HG02642 (cell line): ENCODE measurements at regions not wholly inside any gene's neighbourhood (a gene's known extent, or its start where the extent isn't known, plus 50 kb on each side); places are given as distances from the start of the nearest gene placed in this dataset.

Source experiments
- ATAC-seq: cut with Tn5 transposase; IDR thresholded peaks from one replicate; pipeline ENCODE4 v1.9.1; 2021; ENCODE audit warnings: mild to moderate bottlenecking; ENCODE audit not compliant: unreplicated experiment, poor library complexity

DNA sequence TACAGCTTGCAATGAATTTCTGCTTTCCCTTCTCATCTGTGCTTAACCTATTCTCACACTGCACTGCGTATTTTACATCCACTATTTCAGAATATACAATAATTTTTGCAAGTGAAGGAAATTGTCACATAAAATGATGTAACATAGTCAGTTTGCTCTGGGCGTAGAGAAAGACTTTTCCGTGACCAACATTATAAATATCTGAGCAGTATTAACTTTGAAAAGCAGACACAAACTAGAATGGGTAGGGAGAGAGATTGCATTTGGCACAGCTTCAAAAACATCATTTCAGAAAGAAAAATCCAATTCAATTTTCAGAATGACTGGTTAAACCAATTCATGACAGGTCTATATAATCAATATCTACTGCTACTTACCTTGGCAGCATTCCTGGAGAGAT, 352.5 kb upstream of the MIR17HG start:
- ATAC-seq: no peak

DNA sequence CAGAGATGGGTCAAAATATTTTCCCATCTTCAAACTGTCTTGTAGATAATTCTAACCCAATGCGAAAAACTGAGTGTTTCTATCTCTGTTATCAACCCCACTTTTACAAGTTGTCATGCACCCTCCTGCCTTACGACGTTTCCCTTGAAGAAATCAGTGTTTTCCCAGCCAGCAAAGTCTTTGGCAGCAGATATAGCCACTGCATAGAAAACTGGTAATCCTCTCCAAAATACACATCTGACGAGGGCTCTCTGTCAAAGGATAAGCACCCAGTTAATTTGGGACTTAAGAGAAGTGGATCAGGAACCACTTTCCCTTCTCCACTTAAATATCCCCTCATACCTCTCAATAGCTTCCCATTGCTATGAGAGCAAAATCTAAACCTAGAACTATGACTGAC, 351.9 kb upstream of the MIR17HG start:
- ATAC-seq: no peak

DNA sequence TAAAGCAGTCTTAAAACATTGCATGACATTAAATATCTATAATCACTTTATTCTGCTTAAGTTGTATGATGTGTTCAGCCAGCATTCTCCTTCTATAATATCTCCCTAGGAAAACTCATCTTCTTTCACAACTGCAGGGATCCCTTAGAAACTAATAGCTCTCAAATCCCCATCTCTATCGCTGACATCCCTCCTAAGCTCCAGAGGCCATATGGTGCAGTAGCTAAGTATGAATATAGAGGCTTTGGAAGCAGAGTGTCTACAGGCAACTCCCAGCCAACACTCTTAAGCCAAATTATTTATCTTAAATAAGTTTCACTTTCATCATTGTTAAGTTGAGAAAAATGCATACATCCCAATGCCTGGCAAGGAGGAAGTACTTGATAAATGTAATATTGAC, 349.5 kb upstream of the MIR17HG start:
- ATAC-seq: no peak

DNA sequence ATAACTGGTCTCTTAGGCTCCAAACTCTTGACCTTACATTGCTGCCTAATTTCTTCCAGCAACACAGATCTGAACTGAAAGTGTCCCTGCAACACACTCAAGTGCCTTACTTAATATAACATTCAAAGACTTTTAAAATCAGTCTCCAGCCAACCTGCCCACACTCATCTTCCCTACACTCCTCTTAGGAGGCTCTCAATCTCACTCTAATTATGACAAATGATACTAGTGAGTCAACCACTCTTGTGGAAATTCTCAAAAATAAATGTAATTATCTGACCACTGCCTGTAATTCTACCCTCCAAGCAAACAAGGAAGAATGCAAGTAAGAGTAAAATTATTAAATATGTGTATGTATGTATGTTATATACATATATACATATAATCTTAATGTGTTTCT, 348.1 kb upstream of the MIR17HG start:
- no peak for ATAC-seq

DNA sequence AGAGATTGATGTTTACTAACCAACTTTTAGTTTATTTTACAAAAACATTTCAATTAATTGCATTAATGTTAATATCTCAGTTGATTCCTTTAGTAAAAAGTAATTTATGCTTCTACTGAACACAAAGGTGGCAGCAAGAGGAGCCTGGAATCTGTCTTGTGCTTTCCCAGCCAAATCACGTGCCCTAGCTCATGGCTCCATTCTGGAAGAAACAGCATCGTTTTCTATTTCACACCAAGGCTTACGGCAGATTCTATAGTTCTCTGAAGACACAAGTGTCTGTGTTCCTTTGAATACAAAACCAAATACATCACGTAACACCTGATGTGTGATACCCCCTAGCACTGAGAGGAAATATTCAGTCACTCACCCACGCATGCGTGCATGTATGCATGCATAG, 346.1 kb upstream of the MIR17HG start:
- no peak for ATAC-seq

DNA sequence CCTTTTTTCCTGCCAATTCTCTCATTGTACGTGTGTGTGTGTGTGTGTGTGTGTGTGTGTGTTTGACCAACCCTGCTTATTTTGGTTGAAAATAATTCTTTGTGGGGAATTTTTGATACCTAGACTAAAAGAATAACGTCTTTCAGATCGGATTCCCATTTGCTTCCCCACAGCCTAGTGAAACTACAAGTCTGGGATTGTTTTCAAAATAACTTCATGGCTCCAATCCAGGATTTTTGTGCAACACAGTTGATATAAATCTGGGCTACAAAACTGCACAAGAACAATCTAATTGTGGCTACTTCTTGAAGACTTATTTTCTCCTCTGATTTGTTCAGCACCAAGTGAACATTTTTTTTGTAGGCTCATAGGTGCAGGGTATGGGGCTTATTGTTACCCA, 332.8 kb upstream of the MIR17HG start:
- no peak for ATAC-seq

DNA sequence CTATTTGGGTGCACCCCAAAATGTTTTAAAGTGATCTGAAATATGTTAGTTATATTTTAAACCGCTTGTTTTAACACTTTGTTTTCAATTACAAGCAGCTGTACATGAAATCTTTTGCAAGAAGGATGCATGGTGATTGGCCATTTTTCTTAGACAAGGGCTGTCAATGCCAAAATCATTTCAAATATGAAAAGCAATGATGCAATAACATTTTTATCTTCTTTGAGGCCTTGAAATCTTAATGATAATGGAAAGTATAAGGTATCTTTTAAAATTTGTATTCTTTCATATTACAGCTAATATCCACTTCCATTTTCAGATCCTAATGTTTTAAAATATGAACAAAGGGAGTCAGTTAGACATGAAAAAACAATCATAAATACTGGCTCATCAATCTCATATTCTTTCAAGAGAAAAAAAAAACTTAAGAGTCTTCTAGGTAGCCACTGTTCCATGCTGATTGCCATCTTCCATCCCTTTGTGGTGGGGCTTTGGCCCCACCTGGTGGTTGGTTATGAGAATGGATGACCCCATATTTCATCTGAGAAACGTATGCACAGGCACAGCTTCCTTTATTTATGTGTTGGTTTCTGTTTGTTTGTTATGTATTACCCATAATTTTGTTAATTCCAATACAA, 330.3 kb upstream of the MIR17HG start:
- peak; percentile 100 for ATAC-seq

DNA sequence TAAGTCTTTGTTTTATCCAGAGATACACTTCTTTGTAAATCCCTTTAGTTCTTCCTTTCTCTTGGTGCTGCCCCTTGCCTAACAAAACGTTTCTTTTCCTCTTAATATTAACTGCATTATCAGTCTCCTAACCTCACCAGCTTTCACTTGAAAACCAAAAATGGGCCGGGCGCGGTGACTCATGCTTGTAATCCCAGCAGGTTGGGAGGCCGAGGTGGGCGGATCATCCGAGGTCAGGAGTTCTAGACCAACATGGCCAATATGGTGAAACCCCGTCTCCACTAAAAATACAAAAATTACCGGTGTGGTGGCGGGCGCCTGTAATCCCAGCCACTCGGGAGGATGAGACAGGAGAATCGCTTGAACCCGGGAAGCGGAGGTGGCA, 329.8 kb upstream of the MIR17HG start:
- peak; percentile 23 for ATAC-seq

DNA sequence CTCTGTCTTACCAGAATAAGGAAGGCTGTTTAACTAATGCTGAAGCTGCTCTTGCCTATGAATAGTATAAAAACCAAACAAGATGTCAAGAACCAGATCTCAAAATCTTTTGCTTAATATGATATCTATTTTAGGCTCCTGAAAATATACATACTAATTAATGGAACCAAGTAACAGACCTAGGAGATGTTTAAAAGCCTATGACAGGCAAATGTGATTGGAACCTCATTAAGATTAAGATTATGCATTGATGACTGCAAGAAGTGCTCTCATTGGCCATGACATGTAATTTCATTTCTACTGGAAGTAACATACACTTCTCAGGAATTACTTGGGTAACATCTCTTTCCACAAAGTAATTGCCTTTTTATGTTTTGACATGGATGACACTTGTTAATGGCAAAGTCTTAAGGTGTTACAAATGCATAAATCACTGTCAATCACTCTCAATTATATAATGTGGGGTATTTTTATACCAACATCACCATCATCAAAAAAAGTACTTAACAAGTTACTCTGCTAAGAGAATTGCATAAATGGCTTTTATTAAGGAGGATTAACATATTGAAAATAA, 326.9 kb upstream of the MIR17HG start:
- ATAC-seq: no peak

DNA sequence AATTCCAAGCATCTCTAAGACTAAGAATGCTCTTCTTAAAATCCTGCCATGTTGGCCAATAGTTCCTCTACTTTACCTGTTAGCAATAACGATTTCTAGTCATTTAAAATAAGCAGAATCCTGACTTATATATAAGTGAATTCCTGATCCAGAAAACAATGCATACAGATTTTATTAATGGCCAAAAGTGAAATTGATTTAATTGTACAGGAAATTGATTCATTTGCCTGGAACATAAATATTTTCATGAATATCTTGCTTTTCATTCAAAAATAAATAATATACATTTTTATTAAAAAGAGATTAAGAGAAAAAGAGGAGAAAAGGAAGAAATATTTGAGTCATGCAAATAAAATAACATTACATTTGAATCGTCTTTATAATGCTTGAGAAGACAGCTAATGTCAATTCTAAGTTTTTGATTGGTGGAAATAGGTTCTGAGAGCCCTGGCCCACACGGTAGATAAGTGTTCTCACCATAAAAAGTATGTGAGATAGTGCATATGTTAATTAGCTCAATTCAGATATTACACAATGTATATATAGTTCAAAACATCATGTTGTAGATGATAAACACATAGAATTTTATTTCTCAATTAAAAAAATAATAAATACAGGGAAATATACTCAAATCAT, 323.2 kb upstream of the MIR17HG start:
- ATAC-seq: no peak

DNA sequence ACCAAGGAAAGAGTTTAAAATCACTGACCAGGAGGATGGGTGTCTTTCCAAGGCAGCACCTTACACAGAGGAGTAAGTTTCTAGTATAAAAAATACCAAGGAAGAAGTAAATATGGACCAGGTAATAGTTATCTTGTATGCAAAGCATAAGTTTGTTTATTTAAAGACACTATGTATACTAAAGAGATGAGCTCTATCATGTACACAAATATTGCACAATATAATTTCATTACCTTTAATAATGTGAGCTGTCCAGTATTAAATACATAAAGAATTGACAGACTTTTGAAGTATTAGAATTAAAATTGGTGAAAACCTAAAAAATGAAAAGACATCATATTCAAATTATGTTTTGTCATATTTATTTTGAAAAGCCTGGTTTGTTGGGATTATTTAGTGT, 322.0 kb upstream of the MIR17HG start:
- ATAC-seq: no peak

DNA sequence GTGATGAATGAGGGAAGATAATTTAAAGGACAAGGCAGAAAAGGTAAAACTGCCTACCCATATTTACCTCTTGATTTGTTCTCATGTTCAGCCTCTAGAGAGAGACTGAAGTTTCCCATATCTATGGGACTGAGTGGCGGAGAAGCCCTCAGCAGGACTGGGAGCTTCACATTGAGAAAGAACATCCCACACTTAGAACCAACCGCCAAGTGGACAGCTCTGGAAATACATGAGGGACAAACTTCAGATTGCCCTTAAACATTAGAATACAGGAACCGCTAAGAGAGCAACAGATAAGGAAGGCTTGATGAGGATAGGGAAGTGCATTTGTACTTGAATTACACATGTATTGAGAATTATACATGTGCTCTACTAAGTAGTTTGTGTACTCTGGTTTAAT, 316.0 kb upstream of the MIR17HG start:
- no peak for ATAC-seq

DNA sequence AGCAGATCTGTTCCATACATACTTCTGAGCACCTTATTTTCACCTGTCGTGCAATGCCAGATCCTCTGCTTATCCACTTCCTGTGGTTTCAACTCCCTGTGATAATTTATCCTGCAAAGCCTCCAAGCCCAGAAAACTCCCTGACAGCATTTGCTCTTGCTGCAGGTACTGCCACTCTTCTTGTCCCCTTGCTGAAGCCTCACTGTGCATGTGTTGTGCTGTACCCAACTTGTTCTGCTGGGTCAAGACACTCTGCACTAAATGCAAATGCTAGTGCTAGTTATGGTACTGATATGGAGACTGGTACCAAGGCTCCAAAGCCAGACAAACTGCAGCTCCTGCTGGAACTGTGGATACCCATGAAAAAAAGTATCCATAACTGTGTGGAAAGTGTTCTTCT, 315.4 kb upstream of the MIR17HG start:
- ATAC-seq: no peak

DNA sequence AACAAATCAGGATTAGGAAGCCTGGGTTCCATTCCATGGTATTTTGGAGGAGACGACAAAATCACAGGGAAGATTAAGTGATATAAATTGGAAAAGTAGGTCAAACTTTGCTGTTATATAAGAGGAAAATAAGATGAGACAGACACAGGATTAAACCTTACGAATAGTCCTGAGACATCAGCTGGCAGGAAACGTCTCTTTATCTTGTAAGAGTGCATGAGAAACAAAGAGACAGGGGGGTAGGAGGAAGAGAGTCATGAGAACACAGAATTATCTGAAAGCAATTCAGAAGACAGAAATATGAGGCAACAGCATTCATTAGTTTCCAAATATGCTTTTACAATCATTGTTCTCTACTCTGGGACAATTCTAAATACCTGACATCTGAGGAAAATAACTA, 310.6 kb upstream of the MIR17HG start:
- no peak for ATAC-seq

DNA sequence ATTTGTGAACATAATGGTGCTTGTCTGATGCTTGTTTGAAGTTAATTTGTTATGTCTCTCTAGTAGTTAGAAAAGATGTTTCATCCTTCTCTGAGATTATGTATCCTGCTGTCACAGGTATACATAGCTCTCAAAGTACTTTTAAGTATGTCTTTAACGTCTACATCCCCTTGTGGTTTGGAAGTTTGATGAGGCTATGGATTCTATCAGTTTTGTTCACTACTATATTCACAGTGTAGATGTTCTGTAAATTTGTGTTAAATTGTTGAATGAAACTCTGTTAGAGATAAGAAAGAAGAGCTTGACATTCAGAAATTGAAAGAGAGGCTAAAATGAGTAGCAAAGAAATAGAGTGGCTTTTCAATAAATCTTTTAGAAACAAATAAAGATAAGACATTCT, 304.6 kb upstream of the MIR17HG start:
- no peak for ATAC-seq

DNA sequence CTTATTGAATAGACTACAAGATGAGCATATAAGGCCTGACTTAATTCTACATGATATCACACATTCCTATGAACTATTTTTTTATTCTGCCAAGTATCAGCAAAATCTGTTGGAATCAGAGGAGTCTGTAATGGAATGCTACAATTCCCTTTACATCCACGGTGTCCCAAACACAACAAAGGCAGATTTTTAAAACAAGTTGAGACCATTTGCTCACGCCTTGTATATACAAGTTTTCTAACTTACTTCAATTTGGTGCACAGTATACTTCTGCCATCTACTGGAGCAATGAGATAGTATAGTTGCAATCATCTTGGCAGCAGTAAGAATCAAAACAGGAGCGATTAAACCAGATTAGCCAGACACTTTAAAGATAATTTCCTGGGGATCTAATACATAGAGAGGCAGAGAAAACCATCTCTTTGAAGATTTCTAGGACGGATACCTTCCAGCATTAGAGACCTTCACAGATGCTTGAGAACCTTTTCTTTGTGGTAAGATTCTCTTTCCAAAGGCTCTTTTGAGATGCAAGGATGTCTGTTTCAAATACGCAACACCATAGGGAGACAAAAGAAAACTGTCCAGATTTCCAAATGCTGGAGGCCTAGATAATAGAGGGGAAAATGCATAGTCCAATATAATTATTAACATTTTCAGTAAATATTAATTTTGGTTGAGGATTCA, 302.0 kb upstream of the MIR17HG start:
- ATAC-seq: no peak

DNA sequence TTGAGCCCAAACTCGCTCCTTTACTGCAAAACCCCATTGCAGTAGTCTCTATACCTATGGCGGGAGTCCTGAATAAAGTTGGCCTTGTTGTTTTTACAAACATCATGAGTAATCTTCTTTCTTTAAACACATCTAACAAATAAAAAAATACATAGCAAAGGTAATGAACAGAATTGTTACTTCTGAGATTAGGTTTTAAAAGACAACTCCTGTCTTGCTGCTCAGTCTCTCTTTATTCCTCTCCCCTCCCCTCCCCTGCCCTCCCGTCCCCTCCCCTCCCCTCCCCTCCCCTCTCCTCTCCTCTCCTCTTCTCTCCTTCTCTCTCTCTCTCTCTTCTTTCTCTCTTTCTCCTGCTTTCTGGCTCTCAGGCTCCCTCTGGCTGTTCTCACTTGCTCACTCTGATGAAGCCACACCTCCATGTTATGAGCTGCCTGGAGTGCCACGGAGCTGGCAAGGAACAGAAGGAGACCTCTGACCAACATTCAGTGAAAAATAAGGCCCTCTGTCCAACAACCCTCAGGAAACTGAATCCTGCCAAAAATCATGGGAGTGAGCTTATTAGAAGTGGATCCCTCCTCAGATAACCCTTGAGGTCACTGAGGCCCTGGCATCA, 300.7 kb upstream of the MIR17HG start:
- no peak for ATAC-seq

DNA sequence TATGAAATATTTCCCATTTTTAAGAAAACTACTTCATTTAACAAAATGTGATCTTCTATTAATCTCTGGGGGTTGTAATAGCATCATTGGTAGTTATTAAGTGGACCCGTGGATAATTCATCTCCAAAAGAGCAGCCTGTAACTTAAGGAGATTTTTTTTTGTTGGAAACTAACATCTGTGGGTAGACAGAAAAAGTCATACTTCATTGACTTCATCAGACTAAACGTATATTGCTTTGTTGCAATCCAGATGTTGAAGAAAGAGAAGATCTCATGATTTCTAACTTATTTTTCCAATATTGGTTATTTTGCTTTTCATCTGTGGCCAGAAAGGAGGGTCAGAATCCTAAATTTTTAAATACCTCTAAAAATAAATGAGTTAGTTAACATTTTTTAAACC, 296.5 kb upstream of the MIR17HG start:
- ATAC-seq: no peak

DNA sequence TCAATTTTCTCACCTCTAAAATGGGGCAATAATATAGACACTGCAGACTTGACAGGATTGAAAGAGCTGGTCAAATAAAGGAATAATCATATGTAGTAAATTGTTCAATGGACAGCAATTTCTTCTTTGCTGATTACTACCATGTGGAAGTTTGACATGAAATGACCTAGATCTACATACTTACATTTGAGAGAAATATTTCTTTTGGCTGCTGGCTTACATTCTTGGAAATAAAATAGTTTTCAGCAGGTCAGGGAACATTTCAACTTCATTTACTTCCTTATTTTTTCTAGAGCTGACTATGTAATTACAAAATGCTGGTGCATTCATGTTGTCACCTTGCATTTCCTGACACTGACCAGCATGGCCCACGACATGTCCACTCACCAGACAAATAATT, 294.6 kb upstream of the MIR17HG start:
- ATAC-seq: no peak

DNA sequence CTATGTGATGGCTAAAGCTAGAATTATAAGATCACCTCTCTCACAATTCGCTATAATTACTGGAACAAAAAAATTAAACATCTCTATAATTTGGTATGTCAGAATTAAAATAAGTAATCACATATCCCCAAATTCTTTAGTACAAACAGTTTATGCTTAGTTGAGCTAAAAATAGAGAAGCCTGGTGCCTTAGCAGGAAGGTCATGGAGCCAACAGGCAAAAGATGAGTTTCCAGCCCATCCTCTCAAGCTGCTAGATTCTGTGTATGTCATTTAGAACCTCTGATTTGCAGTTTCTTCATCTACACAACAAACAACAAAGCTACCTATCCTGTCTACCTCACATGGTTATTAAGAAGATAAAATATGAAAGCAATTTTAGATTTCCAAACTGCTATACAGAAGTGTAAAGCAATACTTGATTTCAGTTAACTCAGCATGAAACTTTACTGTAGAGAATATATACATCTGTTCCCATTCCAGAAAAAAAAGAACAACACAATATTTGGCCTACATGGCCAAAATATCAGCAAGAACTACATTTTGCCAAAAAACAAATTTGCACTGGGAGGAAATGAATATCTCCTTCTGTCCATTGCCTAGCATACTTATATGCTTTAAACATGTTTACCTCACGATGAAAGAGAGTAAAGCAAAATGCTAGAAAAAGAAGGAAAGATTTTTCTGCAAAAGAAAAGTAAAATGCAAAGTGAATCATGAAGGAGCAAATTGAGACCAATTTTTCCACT, 294.0 kb upstream of the MIR17HG start:
- no peak for ATAC-seq

DNA sequence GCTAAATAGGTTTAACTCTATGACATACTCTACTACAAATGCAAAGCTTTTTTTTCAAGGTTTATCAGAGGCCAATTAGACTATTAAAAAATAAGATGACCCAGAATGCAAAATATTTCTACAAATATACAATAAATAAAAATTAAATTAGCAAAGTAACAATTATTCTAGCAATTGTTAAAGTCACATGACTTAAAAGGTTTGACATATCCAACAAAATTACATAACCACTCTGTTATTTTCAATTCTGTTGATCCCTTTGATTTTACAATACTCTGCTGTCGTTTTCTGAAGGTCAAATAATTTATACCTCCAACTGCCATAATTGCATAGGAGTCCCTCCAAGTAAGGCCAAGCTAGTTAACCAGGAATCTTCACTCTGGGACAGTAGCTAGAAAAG, 292.6 kb upstream of the MIR17HG start:
- ATAC-seq: no peak
